ENCODE measurements at regions not wholly inside any gene's neighbourhood (a gene's known extent, or its start where the extent isn't known, plus 50 kb on each side); places are given as distances from the start of the nearest gene placed in this dataset.

- WGBS, 2 donors, result 18 to 46% methylated on average over 2 of the region's 2 CpGs
- Histone ChIP-seq H3K27me3 (no peaks in the 10 kb centered on the region), H3K36me3 (no peaks in the 10 kb centered on the region), H3K27ac (no peak overlapping the region), H3K4me1 (no peaks in the 10 kb centered on the region), H3K9me3 (no peaks in the 10 kb centered on the region), H3K4me3 (no peak overlapping the region)
- DNase-seq, result no peak
- TF ChIP-seq POLR2A (IDR thresholded peaks at IDR 0.05) (no peak), POLR2AphosphoS5 (IDR thresholded peaks at IDR 0.05) (no peak)
- intact Hi-C loops (cut with DNase I), result no loop called here
Observed at GRCh38 chr1:118821801-118822200, 166.3 kb downstream of the TBX15 start.

GRCh38 chr1:118820864-118821263 is 167.3 kb downstream of the TBX15 start:
- WGBS, 2 donors, result 94 to 97% methylated on average over 1 of the region's 1 CpG

GRCh38 chr1:118815909-118816308 is 172.2 kb downstream of the TBX15 start:
- no peak overlapping the region for H3K27ac ChIP-seq
- H3K27me3 ChIP-seq, result peaks cover 0 to 3% (median 0%) of the 10 kb centered on the region in 3 donors
- no peak for DNase-seq
- H3K36me3 ChIP-seq, result no peaks in the 10 kb centered on the region
- intact Hi-C loops (cut with DNase I), result no loop called here
- 52 to 58% methylated on average over 2 of the region's 2 CpGs for WGBS, 2 donors
- TF ChIP-seq POLR2AphosphoS5 (IDR thresholded peaks at IDR 0.05) (no peak), EP300 (IDR thresholded peaks at IDR 0.05) (no peak), CTCF (IDR thresholded peaks at IDR 0.05) (no peak), POLR2A (IDR thresholded peaks at IDR 0.05) (no peak)
- H3K4me3 ChIP-seq, result no peak overlapping the region
- H3K9me3 ChIP-seq, result no peaks in the 10 kb centered on the region
- H3K4me1 ChIP-seq, result no peaks in the 10 kb centered on the region

More at GRCh38 chr1:118820864-118821263, 167.3 kb downstream of the TBX15 start:
- TF ChIP-seq CTCF (IDR thresholded peaks at IDR 0.05), result no peak
- TF ChIP-seq POLR2AphosphoS5 (IDR thresholded peaks at IDR 0.05), result no peak
- TF ChIP-seq POLR2A (IDR thresholded peaks at IDR 0.05), result no peak
- no peak for TF ChIP-seq EP300 (IDR thresholded peaks at IDR 0.05)
- Histone ChIP-seq H3K27me3 (no peaks in the 10 kb centered on the region), H3K4me1 (no peaks in the 10 kb centered on the region), H3K36me3 (no peaks in the 10 kb centered on the region), H3K27ac (no peak overlapping the region), H3K9me3 (no peaks in the 10 kb centered on the region), H3K4me3 (no peak overlapping the region)
- DNase-seq, result no peak
- intact Hi-C loops (cut with DNase I), result no loop called here

DNA sequence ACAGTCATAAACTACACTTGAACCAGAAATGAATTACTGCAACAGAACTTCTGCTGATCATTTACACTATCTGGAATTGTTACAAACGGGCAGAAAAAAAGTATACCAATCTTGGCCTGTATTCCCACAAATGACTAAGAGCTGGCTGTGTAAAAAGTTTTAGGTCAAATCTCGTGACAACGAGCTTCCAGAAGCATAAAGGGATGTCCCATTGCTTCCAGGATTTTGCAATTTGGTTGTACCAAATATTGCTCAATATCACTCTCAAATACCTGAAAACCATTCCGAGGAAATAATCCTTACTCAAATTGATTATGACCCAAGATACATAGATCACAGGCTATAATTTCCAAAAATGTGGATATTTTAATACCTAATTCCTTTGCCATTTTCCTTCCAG is 175.6 kb downstream of the TBX15 start:
- Histone ChIP-seq H3K36me3 (no peaks in the 10 kb centered on the region), H3K4me3 (no peak overlapping the region), H3K27me3 (peaks cover 0 to 3% (median 0%) of the 10 kb centered on the region in 3 donors), H3K4me1 (no peaks in the 10 kb centered on the region), H3K27ac (no peak overlapping the region), H3K9me3 (no peaks in the 10 kb centered on the region)
- no peak for TF ChIP-seq CTCF (IDR thresholded peaks at IDR 0.05)
- TF ChIP-seq EP300 (IDR thresholded peaks at IDR 0.05), result no peak
- no peak for TF ChIP-seq POLR2AphosphoS5 (IDR thresholded peaks at IDR 0.05)
- no peak for TF ChIP-seq POLR2A (IDR thresholded peaks at IDR 0.05)
- no peak for DNase-seq
- intact Hi-C loops (cut with DNase I), result no loop called here
- WGBS, 2 donors, result 75 to 87% methylated on average over 4 of the region's 4 CpGs

DNA sequence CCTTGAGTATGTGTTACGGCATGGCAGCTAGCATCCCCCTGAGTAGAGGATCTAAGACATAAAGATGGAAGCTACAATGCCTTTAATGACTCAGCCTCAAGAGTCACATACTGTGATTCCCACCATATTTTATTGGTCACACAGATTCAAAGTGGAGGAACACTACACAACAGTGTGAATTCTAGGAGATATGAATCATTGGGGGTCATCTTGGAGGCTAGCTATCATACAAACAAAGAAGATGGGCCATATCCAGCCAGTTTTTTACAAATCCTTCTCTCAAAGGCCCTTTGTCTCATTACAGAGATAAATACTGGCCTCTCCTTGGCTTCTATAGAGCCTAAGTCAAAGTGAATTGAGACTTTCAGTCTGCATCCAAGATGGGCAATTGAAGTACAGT is 177.0 kb downstream of the TBX15 start:
- no peaks in the 10 kb centered on the region for H3K9me3 ChIP-seq
- no peak overlapping the region for H3K27ac ChIP-seq
- H3K4me1 ChIP-seq, result no peaks in the 10 kb centered on the region
- H3K27me3 ChIP-seq, result peaks cover 0 to 3% (median 0%) of the 10 kb centered on the region in 3 donors
- TF ChIP-seq POLR2AphosphoS5 (IDR thresholded peaks at IDR 0.05), result no peak
- TF ChIP-seq EP300 (IDR thresholded peaks at IDR 0.05), result no peak
- no peak for TF ChIP-seq POLR2A (IDR thresholded peaks at IDR 0.05)
- no peak for TF ChIP-seq CTCF (IDR thresholded peaks at IDR 0.05)
- no peak for DNase-seq
- 95 to 96% methylated on average over 1 of the region's 1 CpG for WGBS, 2 donors
- intact Hi-C loops (cut with DNase I), result no loop called here
- H3K4me3 ChIP-seq, result no peak overlapping the region
- H3K36me3 ChIP-seq, result no peaks in the 10 kb centered on the region

Data from sigmoid colon (tissue), 6 donors.